DND-41 (cell line): ENCODE measurements at regions not wholly inside any gene's neighbourhood (a gene's known extent, or its start where the extent isn't known, plus 50 kb on each side); places are given as distances from the start of the nearest gene placed in this dataset.

Experiments used
- CTCF ChIP-seq: IDR thresholded peaks from 2 replicates; pipeline ENCODE4 v1.5.1; 2012; ENCODE audit warnings: borderline replicate concordance, low read length, moderate library complexity, mild to moderate bottlenecking; ENCODE audit not compliant: poor library complexity, severe bottlenecking; ENCODE audit errors: extremely low read depth
- EZH2 ChIP-seq: IDR thresholded peaks from 3 replicates; pipeline ENCODE4 v1.6.1; 2012; ENCODE audit warnings: borderline replicate concordance, low read depth, mild to moderate bottlenecking, moderate library complexity, low read length, inconsistent platforms; ENCODE audit not compliant: severe bottlenecking

GRCh38 chr5:122680623-122681350 is 94.1 kb upstream of the SNX2 start:
- TF ChIP-seq CTCF (no peak), EZH2 (no peak)
